A673 (cell line): ENCODE measurements at regions not wholly inside any gene's neighbourhood (a gene's known extent, or its start where the extent isn't known, plus 50 kb on each side); places are given as distances from the start of the nearest gene placed in this dataset.

Experiments
- BruUV-seq: library from RNA; stranded (reverse); fragments of 400-500 nt; replicated peaks from 2 replicates; lab custom pipeline; 2021; lab: Mats Ljungman, UMichigan
- CTCF ChIA-PET: fragments of 300-600 bp; sonication (Branson Sonifier 250); formaldehyde crosslinking; loops from one replicate; lab custom pipeline; 2022; ENCODE audit warnings: antibody characterized with exemption; lab: Charles Lee
- POLR2A ChIA-PET: fragments of 300-600 bp; sonication (Branson Sonifier 250); formaldehyde crosslinking; loops from one replicate; lab custom pipeline; 2022; ENCODE audit warnings: antibody characterized with exemption; ENCODE audit not compliant: low non-redundant PET; lab: Charles Lee
- DNase-seq: peaks from one replicate; pipeline ENCODE4 v3.0.0-alpha.2; 2015; ENCODE audit warnings: low spot score
- H3K27ac ChIP-seq: fragments of 200-600 bp; sonication (generic); 2 replicates; pipeline ENCODE4 v1.5.1; 2016; ENCODE audit warnings: mixed run types, low read depth, mild to moderate bottlenecking, mixed read lengths, antibody characterized with exemption, low read length; ENCODE audit not compliant: poor library complexity, severe bottlenecking
- H3K27me3 ChIP-seq: fragments of 200-600 bp; sonication (generic); replicated peaks from 2 replicates; pipeline ENCODE4 v1.6.1; 2017; ENCODE audit warnings: mixed run types, low read depth, mild to moderate bottlenecking, mixed read lengths, antibody characterized with exemption, low read length; ENCODE audit not compliant: insufficient read depth, poor library complexity
- H3K36me3 ChIP-seq: fragments of 200-600 bp; sonication (generic); 2 replicates; pipeline ENCODE4 v1.6.1; 2016; ENCODE audit warnings: mixed run types, mild to moderate bottlenecking, mixed read lengths, antibody characterized with exemption, low read length; ENCODE audit not compliant: insufficient read depth, poor library complexity, severe bottlenecking
- H3K4me1 ChIP-seq: fragments of 200-600 bp; sonication (generic); 2 replicates; pipeline ENCODE4 v1.6.1; 2017; ENCODE audit warnings: mixed run types, mild to moderate bottlenecking, mixed read lengths, antibody characterized with exemption, low read length; ENCODE audit not compliant: insufficient read depth, poor library complexity, severe bottlenecking
- H3K4me3 ChIP-seq: fragments of 200-600 bp; sonication (generic); 2 replicates; pipeline ENCODE4 v1.5.1; 2016; ENCODE audit warnings: low read depth, mixed run types, mild to moderate bottlenecking, mixed read lengths, low read length; ENCODE audit not compliant: poor library complexity, severe bottlenecking
- H3K9me3 ChIP-seq: fragments of 200-600 bp; sonication (generic); 2 replicates; pipeline ENCODE4 v1.6.1; 2016; ENCODE audit warnings: mixed run types, low read depth, mild to moderate bottlenecking, mixed read lengths, antibody characterized with exemption, low read length; ENCODE audit not compliant: poor library complexity, severe bottlenecking
- CTCF ChIP-seq: fragments of 300-800, 200-600 bp; sonication (generic); conservative IDR thresholded peaks from 2 replicates; pipeline ENCODE4 v1.5.1; 2017; ENCODE audit warnings: low read depth, mild to moderate bottlenecking, antibody characterized with exemption, low read length, moderate library complexity, mixed read lengths
- EZH2 ChIP-seq: fragments of 200-600 bp; sonication (generic); IDR thresholded peaks from 2 replicates; pipeline ENCODE4 v1.6.1; 2017; ENCODE audit warnings: borderline replicate concordance, low read depth, mild to moderate bottlenecking, mixed read lengths, antibody characterized with exemption, low read length; ENCODE audit not compliant: poor library complexity, severe bottlenecking
- intact Hi-C: fragments of 100-400 bp; cut with micrococcal nuclease; formaldehyde crosslinking; loops from one replicate; pipeline ENCODE4 v1.10.0; 2022; ENCODE audit not compliant: unreplicated experiment

- POLR2A ChIA-PET, result no interaction called here
- intact Hi-C loops, result no loop called here
- no peaks in the 10 kb centered on the region for H3K4me1 ChIP-seq
- TF ChIP-seq CTCF (no peak), EZH2 (no peak)
- no peak overlapping the region for H3K4me3 ChIP-seq
- H3K36me3 ChIP-seq, result no peaks in the 10 kb centered on the region
- no TSS peak for BruUV-seq
- H3K9me3 ChIP-seq, result no peaks in the 10 kb centered on the region
- CTCF ChIA-PET, result no interaction called here
- H3K27me3 ChIP-seq, result no peaks in the 10 kb centered on the region
- no peak for DNase-seq
- no peak overlapping the region for H3K27ac ChIP-seq
Measured at GRCh38 chrX:112910418-112910817, 69.8 kb upstream of the AMOT start.

- intact Hi-C loops, result no loop called here
- no peak for DNase-seq
- no TSS peak for BruUV-seq
- ChIA-PET CTCF (no interaction called here), POLR2A (no interaction called here)
- Histone ChIP-seq H3K36me3 (no peaks in the 10 kb centered on the region), H3K27me3 (no peaks in the 10 kb centered on the region), H3K4me1 (no peaks in the 10 kb centered on the region), H3K4me3 (no peak overlapping the region), H3K9me3 (no peaks in the 10 kb centered on the region), H3K27ac (no peak overlapping the region)
- TF ChIP-seq EZH2, result no peak
- TF ChIP-seq CTCF, result no peak
Measured at GRCh38 chrX:112901869-112902725, 61.5 kb upstream of the AMOT start.

- DNase-seq, result no peak
- no TSS peak for BruUV-seq
- CTCF ChIA-PET, result no interaction called here
Measured at GRCh38 chrX:112896051-112896450, 55.4 kb upstream of the AMOT start.

More at GRCh38 chrX:112896051-112896450, 55.4 kb upstream of the AMOT start:
- Histone ChIP-seq H3K4me3 (no peak overlapping the region), H3K27ac (no peak overlapping the region), H3K4me1 (no peaks in the 10 kb centered on the region), H3K36me3 (no peaks in the 10 kb centered on the region), H3K9me3 (no peaks in the 10 kb centered on the region), H3K27me3 (no peaks in the 10 kb centered on the region)
- TF ChIP-seq EZH2 (no peak), CTCF (no peak)
- intact Hi-C loops, result no loop called here
- POLR2A ChIA-PET, result no interaction called here
